A549 (cell line): ENCODE measurements at regions not wholly inside any gene's neighbourhood (a gene's known extent, or its start where the extent isn't known, plus 50 kb on each side); places are given as distances from the start of the nearest gene placed in this dataset.

ENCODE experiments used
- CBX2 ChIP-seq: fragments of 200-600 bp; sonication (generic); IDR thresholded peaks from 2 replicates; pipeline ENCODE4 v1.6.1; 2016; ENCODE audit warnings: low read depth, mild to moderate bottlenecking, borderline replicate concordance
- CTCF ChIP-seq: fragments of >200 bp; sonication (Bioruptor Twin); formaldehyde crosslinking; IDR thresholded peaks from 3 replicates; pipeline ENCODE4 v1.5.1; 2016
- EP300 ChIP-seq, 2 experiments: fragments of >200 bp; sonication (Bioruptor Twin); formaldehyde crosslinking; IDR thresholded peaks; 2 replicates in 1 of 2; 3 replicates in 1 of 2; pipeline ENCODE4 v1.6.1; 2016 to 2017
- KDM5A ChIP-seq: fragments of 200-600 bp; sonication (generic); IDR thresholded peaks from 2 replicates; pipeline ENCODE4 v1.6.1; 2016; ENCODE audit warnings: antibody characterized with exemption, mild to moderate bottlenecking
- NFE2L2 ChIP-seq: fragments of 150-350 bp; conservative IDR thresholded peaks from 2 replicates; pipeline ENCODE4 v1.6.1; 2014; ENCODE audit warnings: low read length
- RAD21 ChIP-seq, 2 experiments: fragments of >200 bp in 1 of 2; sonication (Bioruptor Twin) in 1 of 2; formaldehyde crosslinking in 1 of 2; IDR thresholded peaks in 1 of 2; conservative IDR thresholded peaks in 1 of 2; 2 replicates in 1 of 2; 3 replicates in 1 of 2; pipeline ENCODE4 v1.6.1; 2012 to 2018; ENCODE audit warnings: inconsistent platforms in 1 of 2
- REST ChIP-seq: fragments of 200-600 bp; sonication (generic); IDR thresholded peaks from 2 replicates; pipeline ENCODE4 v1.6.1; 2016; ENCODE audit warnings: antibody characterized with exemption, mild to moderate bottlenecking, moderate library complexity
- USF2 ChIP-seq: fragments of 450-650 bp; IDR thresholded peaks from 2 replicates; pipeline ENCODE4 v1.6.1; 2014; ENCODE audit warnings: antibody characterized with exemption

- TF ChIP-seq RAD21 (conservative IDR thresholded peaks at IDR 0.05 in 1 of 2, IDR thresholded peaks at IDR 0.05 in 1 of 2) (no peak), USF2 (no peak), CBX2 (no peak), NFE2L2 (no peak), REST (no peak), CTCF (no peak), KDM5A (no peak), EP300 (IDR thresholded peaks at IDR 0.05) (no peak)
Observed at GRCh38 chr5:103466495-103466894, 96.1 kb downstream of the NUDT12 start.
